Stomach (tissue), 8 donors: ENCODE measurements at regions not wholly inside any gene's neighbourhood (a gene's known extent, or its start where the extent isn't known, plus 50 kb on each side); places are given as distances from the start of the nearest gene placed in this dataset.
A peak's percentile ranks its signal among the peaks of the same experiment; 100 is the strongest.

Source experiments
- DNase-seq, 2 donors: peaks; one replicate each; pipeline versions ENCODE4 v3.0.0 to v3.0.0-alpha.2; 2013 to 2019
- H3K27ac ChIP-seq, 5 donors: fragments of 200-600 bp in 4 of 5; sonication (generic) in 4 of 5; one replicate each; pipeline ENCODE4 v1.5.1; 2013 to 2019; ENCODE audit warnings: mild to moderate bottlenecking in 1 of 5, moderate library complexity in 1 of 5
- H3K27me3 ChIP-seq, 3 donors: fragments of 200-600 bp; sonication (generic); one replicate each; pipeline ENCODE4 v1.5.1; 2017 to 2019; ENCODE audit warnings: mixed run types in 1 of 3
- H3K36me3 ChIP-seq, 4 donors: fragments of 200-600 bp; sonication (generic); 1 replicate in 3 of 4; 2 replicates in 1 of 4; pipeline ENCODE4 v1.5.1; 2016 to 2019
- H3K4me1 ChIP-seq, 4 donors: fragments of 200-600 bp; sonication (generic); one replicate each; pipeline ENCODE4 v1.5.1; 2016 to 2019
- H3K4me3 ChIP-seq, 4 donors: fragments of 200-600 bp; sonication (generic) in 3 of 4; one replicate each; pipeline ENCODE4 v1.5.1; 2016 to 2019; ENCODE audit warnings: mild to moderate bottlenecking in 1 of 4
- H3K9me3 ChIP-seq, 4 donors: fragments of 200-600 bp; sonication (generic); one replicate each; pipeline ENCODE4 v1.5.1; 2016 to 2019
- CTCF ChIP-seq, 7 experiments: fragments of 450-650 bp in 4 of 7; fragments of 200-600 bp in 3 of 7; sonication (generic) in 3 of 7; IDR thresholded peaks; one replicate each; pipeline ENCODE4 v1.5.1; 2016 to 2019; ENCODE audit warnings: antibody characterized with exemption in 7 of 7, control low read depth in 2 of 7, mild to moderate bottlenecking in 1 of 7
- EP300 ChIP-seq: sonication (generic); formaldehyde crosslinking; IDR thresholded peaks from one replicate; pipeline ENCODE4 v1.6.1; 2017; ENCODE audit warnings: antibody characterized with exemption
- POLR2A ChIP-seq, 4 donors: fragments of 450-650 bp; IDR thresholded peaks; one replicate each; pipeline ENCODE4 v1.6.1; 2016; ENCODE audit warnings: antibody characterized with exemption in 4 of 4, control low read depth in 2 of 4, mild to moderate bottlenecking in 1 of 4, moderate library complexity in 1 of 4
- POLR2AphosphoS5 ChIP-seq, 3 donors: sonication (generic); formaldehyde crosslinking; IDR thresholded peaks; one replicate each; pipeline ENCODE4 v1.6.1; 2016; ENCODE audit warnings: antibody characterized with exemption in 3 of 3
- WGBS, 5 donors: extraction: QIAGEN DNeasy Blood & Tissue Kit in 3 of 5; methylation state at CpG; one replicate each; pipeline versions ENCODE4 v1.1.5 to v1.1.7; 2013 to 2018; 5-methylcytosine and 5-hydroxymethylcytosine counted together
- intact Hi-C: fragments of 100-400 bp; cut with DNase I; formaldehyde crosslinking; loops from one replicate; pipeline ENCODE4 v1.15.1; 2023; ENCODE audit warnings: low total_unique reads
- donor health status: healthy with polysubstance abuse.
- donor health status: Bipolar disorder and iron deficiency.
- donor health status: healthy.

GRCh38 chr12:105741786-105742566 is 396.8 kb downstream of the NUAK1 start:
- TF ChIP-seq POLR2AphosphoS5 (IDR thresholded peaks at IDR 0.05): no peak
- TF ChIP-seq POLR2A (IDR thresholded peaks at IDR 0.05): no peak
- no peak for TF ChIP-seq CTCF (IDR thresholded peaks at IDR 0.05)
- no peak for TF ChIP-seq EP300
- DNase-seq: peak in 1 of 2 donors; percentile 84
- Histone ChIP-seq H3K4me1 (peaks cover 5 to 26% (median 17%) of the 10 kb centered on the region in 4 donors), H3K9me3 (no peaks in the 10 kb centered on the region), H3K27ac (peak overlapping the region in 4 of 5 donors; percentile 20 to 66 (median 40)), H3K27me3 (no peaks in the 10 kb centered on the region), H3K36me3 (no peaks in the 10 kb centered on the region), H3K4me3 (no peak overlapping the region)
- intact Hi-C loops: no loop called here
- 46 to 56% (median 50%) methylated on average over 9 of the region's 9 CpGs for WGBS, 5 donors

DNA sequence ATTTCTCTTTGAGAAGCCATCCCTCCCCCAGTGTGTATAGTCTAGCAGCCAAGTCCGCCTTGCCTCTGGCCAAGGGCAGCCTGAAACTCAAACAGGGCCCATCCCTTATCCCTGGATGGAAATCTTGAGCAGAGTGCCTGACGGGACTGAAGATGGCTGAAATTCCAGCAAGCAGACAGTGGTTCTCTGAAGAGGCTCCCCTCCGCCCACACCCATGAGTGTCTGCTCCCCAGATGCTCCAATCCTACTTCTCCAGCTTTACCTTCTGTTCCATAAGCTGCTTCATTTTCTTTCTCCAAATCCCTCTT is 396.2 kb downstream of the NUAK1 start:
- H3K27me3 ChIP-seq: no peaks in the 10 kb centered on the region
- no peak overlapping the region for H3K4me3 ChIP-seq
- 71 to 80% (median 79%) methylated on average over 3 of the region's 3 CpGs for WGBS, 5 donors
- H3K4me1 ChIP-seq: peaks cover 5 to 26% (median 17%) of the 10 kb centered on the region in 4 donors
- no peaks in the 10 kb centered on the region for H3K9me3 ChIP-seq
- intact Hi-C loops: no loop called here
- H3K36me3 ChIP-seq: no peaks in the 10 kb centered on the region
- peak in 1 of 2 donors; percentile 44 for DNase-seq
- TF ChIP-seq POLR2A (IDR thresholded peaks at IDR 0.05) (no peak), EP300 (no peak), POLR2AphosphoS5 (IDR thresholded peaks at IDR 0.05) (no peak), CTCF (IDR thresholded peaks at IDR 0.05) (no peak)
- H3K27ac ChIP-seq: peak overlapping the region in 4 of 5 donors; percentile 20 to 66 (median 40)

GRCh38 chr12:105744371-105745058 is 394.2 kb downstream of the NUAK1 start:
- Histone ChIP-seq H3K4me1 (peaks cover 5 to 39% (median 20%) of the 10 kb centered on the region in 4 donors), H3K36me3 (no peaks in the 10 kb centered on the region), H3K4me3 (no peak overlapping the region), H3K27me3 (no peaks in the 10 kb centered on the region), H3K27ac (no peak overlapping the region), H3K9me3 (no peaks in the 10 kb centered on the region)
- WGBS, 5 donors: 82 to 96% (median 87%) methylated on average over 2 to 4 of the region's 4 CpGs
- no peak for DNase-seq
- intact Hi-C loops: no loop called here
- TF ChIP-seq EP300: no peak
- TF ChIP-seq POLR2AphosphoS5 (IDR thresholded peaks at IDR 0.05): no peak
- TF ChIP-seq POLR2A (IDR thresholded peaks at IDR 0.05): no peak

DNA sequence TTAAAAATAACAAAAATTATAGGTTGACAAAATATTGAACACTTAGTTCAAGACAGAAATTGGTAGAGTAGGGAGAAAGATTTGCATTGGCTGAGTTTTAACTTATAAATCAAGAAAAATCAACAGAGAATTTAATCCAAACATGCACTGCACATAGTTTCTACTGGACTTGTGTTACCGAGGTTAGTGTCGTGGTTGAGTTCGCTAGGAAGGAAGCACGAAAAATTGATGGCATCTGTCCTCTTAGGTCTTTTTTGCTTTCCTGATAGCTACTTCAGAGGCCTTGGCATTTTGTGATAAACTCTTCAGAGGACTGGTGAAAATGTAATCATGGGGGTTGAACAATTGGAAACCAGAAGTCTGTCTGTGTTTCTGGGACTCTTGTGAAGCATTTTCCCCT is 392.9 kb downstream of the NUAK1 start:
- Histone ChIP-seq H3K27me3 (no peaks in the 10 kb centered on the region), H3K27ac (no peak overlapping the region), H3K36me3 (no peaks in the 10 kb centered on the region), H3K4me1 (peaks cover 5 to 29% (median 16%) of the 10 kb centered on the region in 4 donors), H3K9me3 (no peaks in the 10 kb centered on the region), H3K4me3 (no peak overlapping the region)
- no peak for DNase-seq
- TF ChIP-seq EP300 (no peak), POLR2A (IDR thresholded peaks at IDR 0.05) (no peak), CTCF (IDR thresholded peaks at IDR 0.05) (no peak), POLR2AphosphoS5 (IDR thresholded peaks at IDR 0.05) (no peak)
- 77 to 85% (median 79%) methylated on average over 4 of the region's 4 CpGs for WGBS, 5 donors
- intact Hi-C loops: no loop called here
